SU-DHL-6 (cell line): ENCODE measurements at regions not wholly inside any gene's neighbourhood (a gene's known extent, or its start where the extent isn't known, plus 50 kb on each side); places are given as distances from the start of the nearest gene placed in this dataset.
"Not testable (repeated sequence)": the region's sequence is repeated elsewhere in the genome, so short reads cannot be mapped to it uniquely, and the experiment has no call there.

Experiments
- H2AFZ ChIP-seq: fragments of 200-600 bp; sonication (generic); 2 replicates; pipeline ENCODE4 v1.6.1; 2014; ENCODE audit warnings: low read depth, mild to moderate bottlenecking, moderate library complexity, mixed read lengths, antibody characterized with exemption, low read length; ENCODE audit not compliant: severe bottlenecking
- H3F3A ChIP-seq: fragments of 200-600 bp; shearing (Covaris generic); 2 replicates; pipeline ENCODE4 v1.6.0; 2016; ENCODE audit warnings: antibody characterized with exemption, mild to moderate bottlenecking; ENCODE audit not compliant: insufficient read depth
- H3K27ac ChIP-seq: fragments of 200-600 bp; sonication (generic); 2 replicates; pipeline ENCODE4 v1.5.1; 2016; ENCODE audit warnings: low read depth, mild to moderate bottlenecking, low read length, moderate library complexity, mixed read lengths
- H3K27me3 ChIP-seq: fragments of 200-600 bp; sonication (generic), shearing (Covaris generic); 2 replicates; pipeline ENCODE4 v1.6.0; 2014; ENCODE audit warnings: mild to moderate bottlenecking, low read length
- H3K36me3 ChIP-seq: fragments of 200-600 bp; sonication (generic); 2 replicates; pipeline ENCODE4 v1.6.1; 2014; ENCODE audit warnings: mild to moderate bottlenecking, low read length, mixed read lengths
- H3K4me2 ChIP-seq: fragments of 300-600, 200-600 bp; shearing (Covaris generic), sonication (generic); 2 replicates; pipeline ENCODE4 v1.6.0; 2014; ENCODE audit warnings: low read length, low read depth, mild to moderate bottlenecking; ENCODE audit not compliant: poor library complexity, severe bottlenecking
- H3K4me3 ChIP-seq: fragments of 200-600 bp; sonication (generic); 2 replicates; pipeline ENCODE4 v1.5.1; 2014; ENCODE audit warnings: antibody characterized with exemption, low read length, mild to moderate bottlenecking, mixed read lengths; ENCODE audit not compliant: insufficient read depth, poor library complexity, severe bottlenecking
- H3K79me2 ChIP-seq: fragments of 200-600 bp; sonication (generic); 2 replicates; pipeline ENCODE4 v1.6.1; 2014; ENCODE audit warnings: mild to moderate bottlenecking, low read length, moderate library complexity; ENCODE audit not compliant: insufficient read depth
- H3K9ac ChIP-seq: fragments of 200-600 bp; sonication (generic); 2 replicates; pipeline ENCODE4 v1.7.0; 2014; ENCODE audit warnings: mild to moderate bottlenecking, low read length
- H3K9me2 ChIP-seq: fragments of 200-600 bp; sonication (generic); replicated peaks from 2 replicates; pipeline ENCODE4 v1.6.1; 2014; ENCODE audit warnings: low read length; ENCODE audit not compliant: insufficient read depth
- H3K9me3 ChIP-seq: fragments of 200-600 bp; sonication (generic); 2 replicates; pipeline ENCODE4 v1.6.1; 2014; ENCODE audit warnings: low read length, mixed read lengths; ENCODE audit not compliant: insufficient read depth
- H4K20me1 ChIP-seq: fragments of 200-600 bp; sonication (generic); 2 replicates; pipeline ENCODE4 v1.6.1; 2014; ENCODE audit warnings: low read depth, mild to moderate bottlenecking, antibody characterized with exemption, low read length, moderate library complexity, mixed read lengths
- EZH2phosphoT487 ChIP-seq: fragments of 200-600 bp; sonication (generic), shearing (Covaris generic); conservative IDR thresholded peaks from 2 replicates; pipeline ENCODE4 v1.6.1; 2018; ENCODE audit warnings: mild to moderate bottlenecking, antibody characterized with exemption, low read length, moderate library complexity, mixed read lengths
- TF ChIP-seq, protein P1 (sequence below): fragments of 200-600 bp; sonication (generic); IDR thresholded peaks from one replicate; pipeline ENCODE4 v1.5.1; 2017; ENCODE audit warnings: antibody characterized with exemption, mild to moderate bottlenecking, low read length, moderate library complexity; ENCODE audit not compliant: insufficient read depth, poor library complexity, severe bottlenecking

DNA sequence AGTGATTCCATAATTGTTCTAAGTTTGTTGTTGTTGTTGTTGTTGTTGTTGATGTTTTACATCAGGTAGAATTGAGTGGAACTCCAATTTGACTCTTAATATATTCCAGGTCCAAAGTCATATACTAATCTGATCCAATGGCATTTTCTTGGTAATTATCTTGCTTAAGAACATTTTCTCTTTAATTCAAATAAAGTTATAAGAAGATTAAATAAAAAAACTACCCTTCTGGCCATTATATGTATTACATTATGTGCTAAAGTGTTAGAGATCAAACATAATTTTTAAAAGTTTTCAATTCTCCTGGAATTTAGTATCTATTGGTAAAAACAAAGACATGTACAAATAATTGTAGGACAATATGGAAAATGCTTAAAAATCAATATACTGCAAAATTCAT is 775.4 kb downstream of the LUZP2 start:
- Histone ChIP-seq H3F3A (no peaks in the 10 kb centered on the region), H3K4me3 (no peak overlapping the region), H3K27me3 (no peaks in the 10 kb centered on the region), H3K9ac (no peak overlapping the region), H3K9me3 (no peaks in the 10 kb centered on the region), H3K79me2 (no peaks in the 10 kb centered on the region), H3K27ac (no peak overlapping the region), H2AFZ (no peak overlapping the region), H3K36me3 (no peaks in the 10 kb centered on the region), H3K4me2 (no peak overlapping the region), H3K9me2 (no peaks in the 10 kb centered on the region), H4K20me1 (no peaks in the 10 kb centered on the region)
- TF ChIP-seq, protein P1, sequence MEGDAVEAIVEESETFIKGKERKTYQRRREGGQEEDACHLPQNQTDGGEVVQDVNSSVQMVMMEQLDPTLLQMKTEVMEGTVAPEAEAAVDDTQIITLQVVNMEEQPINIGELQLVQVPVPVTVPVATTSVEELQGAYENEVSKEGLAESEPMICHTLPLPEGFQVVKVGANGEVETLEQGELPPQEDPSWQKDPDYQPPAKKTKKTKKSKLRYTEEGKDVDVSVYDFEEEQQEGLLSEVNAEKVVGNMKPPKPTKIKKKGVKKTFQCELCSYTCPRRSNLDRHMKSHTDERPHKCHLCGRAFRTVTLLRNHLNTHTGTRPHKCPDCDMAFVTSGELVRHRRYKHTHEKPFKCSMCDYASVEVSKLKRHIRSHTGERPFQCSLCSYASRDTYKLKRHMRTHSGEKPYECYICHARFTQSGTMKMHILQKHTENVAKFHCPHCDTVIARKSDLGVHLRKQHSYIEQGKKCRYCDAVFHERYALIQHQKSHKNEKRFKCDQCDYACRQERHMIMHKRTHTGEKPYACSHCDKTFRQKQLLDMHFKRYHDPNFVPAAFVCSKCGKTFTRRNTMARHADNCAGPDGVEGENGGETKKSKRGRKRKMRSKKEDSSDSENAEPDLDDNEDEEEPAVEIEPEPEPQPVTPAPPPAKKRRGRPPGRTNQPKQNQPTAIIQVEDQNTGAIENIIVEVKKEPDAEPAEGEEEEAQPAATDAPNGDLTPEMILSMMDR, result no peak
- TF ChIP-seq EZH2phosphoT487, result no peak

DNA sequence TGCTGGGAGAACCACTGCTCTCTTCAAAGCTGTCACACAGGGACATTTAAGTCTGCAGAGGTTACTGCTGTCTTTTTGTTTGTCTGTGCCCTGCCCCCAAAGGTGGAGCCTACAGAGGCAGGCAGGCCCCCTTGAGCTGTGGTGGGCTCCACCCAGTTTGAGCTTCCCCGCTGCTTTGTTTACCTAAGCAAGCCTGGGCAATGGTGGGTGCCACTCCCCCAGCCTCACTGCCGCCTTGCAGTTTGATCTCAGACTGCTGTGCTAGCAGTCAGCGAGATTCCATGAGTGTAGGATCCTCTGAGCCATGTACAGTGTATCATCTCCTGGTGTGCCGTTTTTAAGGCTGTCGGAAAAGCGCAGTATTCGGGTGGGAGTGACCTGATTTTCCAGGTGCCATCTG is 784.0 kb downstream of the LUZP2 start:
- not testable (repeated sequence) for H3K27me3 ChIP-seq, H3K27ac ChIP-seq, H3K9me3 ChIP-seq, H3K79me2 ChIP-seq, H2AFZ ChIP-seq, H3K36me3 ChIP-seq, H3K9ac ChIP-seq, H3K9me2 ChIP-seq, H3F3A ChIP-seq, H3K4me2 ChIP-seq, H4K20me1 ChIP-seq, H3K4me3 ChIP-seq

DNA sequence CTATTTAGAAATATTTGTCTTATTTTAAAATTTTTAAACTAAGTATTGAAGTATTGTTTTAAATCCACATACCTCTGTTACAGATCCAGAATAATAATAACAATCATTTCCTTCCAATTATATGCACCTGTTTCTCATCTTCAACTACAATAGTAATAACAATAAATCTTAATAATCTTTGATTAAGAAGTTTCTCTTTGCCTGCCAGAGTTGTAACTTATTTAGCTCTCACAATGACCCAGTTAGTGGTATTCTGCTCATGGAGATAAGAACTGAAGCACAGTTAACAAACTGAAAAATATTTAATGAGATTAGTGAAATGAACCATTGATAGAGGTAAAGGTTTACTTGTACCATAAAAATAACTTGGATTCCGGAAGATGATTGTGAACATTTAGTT is 796.3 kb downstream of the LUZP2 start:
- no peak overlapping the region for H3K4me3 ChIP-seq
- no peak overlapping the region for H3K4me2 ChIP-seq
- H3F3A ChIP-seq, result no peaks in the 10 kb centered on the region
- H3K9me3 ChIP-seq, result 0 out of 2 replicates have a peak, but pooled peaks cover 2% of the 10 kb centered on the region
- no peak overlapping the region for H3K27ac ChIP-seq
- no peaks in the 10 kb centered on the region for H3K79me2 ChIP-seq
- no peak overlapping the region for H2AFZ ChIP-seq
- TF ChIP-seq, protein P1, result no peak
- no peak for TF ChIP-seq EZH2phosphoT487
- H3K36me3 ChIP-seq, result peaks cover 7% of the 10 kb centered on the region; the same call in 1 of the 2 replicates
- no peaks in the 10 kb centered on the region for H4K20me1 ChIP-seq
- H3K9me2 ChIP-seq, result no peaks in the 10 kb centered on the region
- H3K27me3 ChIP-seq, result no peaks in the 10 kb centered on the region
- no peak overlapping the region for H3K9ac ChIP-seq

DNA sequence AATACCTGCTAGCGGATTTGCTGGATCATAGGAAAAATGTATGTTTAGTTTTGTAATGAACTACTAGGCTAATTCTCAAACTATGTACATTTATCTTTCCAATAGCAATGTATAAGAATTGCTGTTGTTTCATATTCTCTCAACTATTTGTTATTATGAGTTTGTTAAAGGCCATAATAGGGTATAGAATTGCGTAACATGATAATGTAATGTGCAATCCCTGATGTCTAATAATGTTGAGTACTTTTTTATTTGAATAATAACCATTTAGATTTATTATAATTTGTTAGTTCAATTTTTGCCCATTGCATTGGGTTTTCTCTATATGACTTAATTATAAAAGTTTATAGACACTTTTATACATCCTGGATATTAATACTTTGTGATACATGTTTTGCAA is 801.6 kb downstream of the LUZP2 start:
- H3K4me2 ChIP-seq, result no peak overlapping the region
- no peaks in the 10 kb centered on the region for H3K79me2 ChIP-seq
- TF ChIP-seq, protein P1, result no peak
- no peak for TF ChIP-seq EZH2phosphoT487
- no peaks in the 10 kb centered on the region for H3F3A ChIP-seq
- no peaks in the 10 kb centered on the region for H3K36me3 ChIP-seq
- no peaks in the 10 kb centered on the region for H3K27me3 ChIP-seq
- no peak overlapping the region for H3K4me3 ChIP-seq
- H3K27ac ChIP-seq, result no peak overlapping the region
- H3K9ac ChIP-seq, result no peak overlapping the region
- H4K20me1 ChIP-seq, result no peaks in the 10 kb centered on the region
- H3K9me2 ChIP-seq, result no peaks in the 10 kb centered on the region
- H2AFZ ChIP-seq, result no peak overlapping the region
- 0 out of 2 replicates have a peak, but pooled peaks cover 4% of the 10 kb centered on the region for H3K9me3 ChIP-seq
